ENCODE measurements at regions not wholly inside any gene's neighbourhood (a gene's known extent, or its start where the extent isn't known, plus 50 kb on each side); places are given as distances from the start of the nearest gene placed in this dataset.

- TF ChIP-seq CTCF (IDR thresholded peaks at IDR 0.05) (no peak), POLR2A (IDR thresholded peaks at IDR 0.05) (no peak), EP300 (IDR thresholded peaks at IDR 0.05; ENCODE audit: low read depth) (no peak)
Measured at GRCh38 chr5:8233479-8233878, 364.5 kb downstream of the MTRR start.

Measured in transverse colon (tissue), 3 donors.